HL-60 (cell line): ENCODE measurements at regions not wholly inside any gene's neighbourhood (a gene's known extent, or its start where the extent isn't known, plus 50 kb on each side); places are given as distances from the start of the nearest gene placed in this dataset.

ENCODE experiments used
- DNase-seq, 2 experiments: peaks; one replicate each; pipeline ENCODE4 v3.0.0-alpha.2; 2010 to 2020; ENCODE audit warnings: low read depth in 1 of 2, low spot score in 1 of 2
- H3K27ac ChIP-seq: fragments of 250-450 bp; sonication (Bioruptor Pico); replicated peaks from 2 replicates; pipeline ENCODE4 v1.5.1; 2020; ENCODE audit warnings: mild to moderate bottlenecking, moderate library complexity
- H3K27me3 ChIP-seq: fragments of 250-450 bp; sonication (Bioruptor Pico); 2 replicates; pipeline ENCODE4 v1.5.1; 2021; ENCODE audit warnings: mild to moderate bottlenecking, moderate library complexity; ENCODE audit not compliant: insufficient read depth, poor library complexity, severe bottlenecking
- H3K4me3 ChIP-seq: replicated peaks from 2 replicates; pipeline ENCODE4 v1.5.1; 2011; ENCODE audit warnings: mild to moderate bottlenecking, control low read depth, low read length; ENCODE audit not compliant: insufficient read depth
- GABPA ChIP-seq: IDR thresholded peaks from 2 replicates; pipeline ENCODE4 v1.6.1; 2012; ENCODE audit warnings: low read depth
- POLR2AphosphoS5 ChIP-seq: IDR thresholded peaks from 2 replicates; pipeline ENCODE4 v1.6.1; 2012; ENCODE audit warnings: low read depth
- SPI1 ChIP-seq: IDR thresholded peaks from 2 replicates; pipeline ENCODE4 v1.6.1; 2012; ENCODE audit warnings: low read depth, mild to moderate bottlenecking, borderline replicate concordance
- TF ChIP-seq, protein P1 (sequence below): IDR thresholded peaks from one replicate; pipeline ENCODE4 v1.5.1; 2011; ENCODE audit warnings: low read length, control low read depth, inconsistent platforms; ENCODE audit not compliant: insufficient read depth
- TF ChIP-seq, protein P2 (sequence below): IDR thresholded peaks from 2 replicates; pipeline ENCODE4 v1.6.1; 2012; ENCODE audit warnings: low read depth; ENCODE audit not compliant: insufficient replicate concordance

DNA sequence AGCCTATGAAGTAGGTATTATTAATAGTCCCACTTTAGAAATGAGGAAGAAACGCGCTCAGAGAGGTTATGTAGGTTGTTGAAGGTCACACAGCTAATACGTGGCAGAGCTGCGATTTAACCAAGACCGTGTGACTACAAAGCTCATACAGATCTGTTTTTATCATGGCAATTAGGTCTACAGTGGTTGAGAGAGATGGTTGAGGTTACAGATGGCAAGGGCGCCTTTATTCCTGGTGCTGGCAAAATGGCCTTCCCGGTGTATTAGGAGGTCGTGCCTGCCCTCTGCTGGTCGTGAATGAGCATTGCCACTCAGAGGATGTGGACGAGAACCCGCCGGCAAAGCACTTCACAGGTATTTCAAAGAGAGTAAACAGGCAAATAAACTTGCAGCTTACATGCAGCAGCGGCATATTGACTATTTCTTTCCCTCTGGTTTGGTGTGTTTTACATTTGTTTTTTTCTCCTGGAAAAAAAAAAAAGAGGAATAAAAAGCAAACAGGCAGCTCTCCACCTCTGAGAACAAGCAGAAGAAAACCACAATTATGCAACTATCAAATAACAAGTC lies 65.3 kb upstream of the EGFLAM start:
- Histone ChIP-seq H3K27me3 (peaks cover 2% of the 10 kb centered on the region), H3K4me3 (no peak overlapping the region), H3K27ac (no peak overlapping the region)
- DNase-seq: peak; percentile 32 to 60
- TF ChIP-seq, protein P1, sequence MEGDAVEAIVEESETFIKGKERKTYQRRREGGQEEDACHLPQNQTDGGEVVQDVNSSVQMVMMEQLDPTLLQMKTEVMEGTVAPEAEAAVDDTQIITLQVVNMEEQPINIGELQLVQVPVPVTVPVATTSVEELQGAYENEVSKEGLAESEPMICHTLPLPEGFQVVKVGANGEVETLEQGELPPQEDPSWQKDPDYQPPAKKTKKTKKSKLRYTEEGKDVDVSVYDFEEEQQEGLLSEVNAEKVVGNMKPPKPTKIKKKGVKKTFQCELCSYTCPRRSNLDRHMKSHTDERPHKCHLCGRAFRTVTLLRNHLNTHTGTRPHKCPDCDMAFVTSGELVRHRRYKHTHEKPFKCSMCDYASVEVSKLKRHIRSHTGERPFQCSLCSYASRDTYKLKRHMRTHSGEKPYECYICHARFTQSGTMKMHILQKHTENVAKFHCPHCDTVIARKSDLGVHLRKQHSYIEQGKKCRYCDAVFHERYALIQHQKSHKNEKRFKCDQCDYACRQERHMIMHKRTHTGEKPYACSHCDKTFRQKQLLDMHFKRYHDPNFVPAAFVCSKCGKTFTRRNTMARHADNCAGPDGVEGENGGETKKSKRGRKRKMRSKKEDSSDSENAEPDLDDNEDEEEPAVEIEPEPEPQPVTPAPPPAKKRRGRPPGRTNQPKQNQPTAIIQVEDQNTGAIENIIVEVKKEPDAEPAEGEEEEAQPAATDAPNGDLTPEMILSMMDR: peak; percentile 84
- TF ChIP-seq GABPA (no peak), POLR2AphosphoS5 (no peak), SPI1 (no peak)
- TF ChIP-seq, protein P2, sequence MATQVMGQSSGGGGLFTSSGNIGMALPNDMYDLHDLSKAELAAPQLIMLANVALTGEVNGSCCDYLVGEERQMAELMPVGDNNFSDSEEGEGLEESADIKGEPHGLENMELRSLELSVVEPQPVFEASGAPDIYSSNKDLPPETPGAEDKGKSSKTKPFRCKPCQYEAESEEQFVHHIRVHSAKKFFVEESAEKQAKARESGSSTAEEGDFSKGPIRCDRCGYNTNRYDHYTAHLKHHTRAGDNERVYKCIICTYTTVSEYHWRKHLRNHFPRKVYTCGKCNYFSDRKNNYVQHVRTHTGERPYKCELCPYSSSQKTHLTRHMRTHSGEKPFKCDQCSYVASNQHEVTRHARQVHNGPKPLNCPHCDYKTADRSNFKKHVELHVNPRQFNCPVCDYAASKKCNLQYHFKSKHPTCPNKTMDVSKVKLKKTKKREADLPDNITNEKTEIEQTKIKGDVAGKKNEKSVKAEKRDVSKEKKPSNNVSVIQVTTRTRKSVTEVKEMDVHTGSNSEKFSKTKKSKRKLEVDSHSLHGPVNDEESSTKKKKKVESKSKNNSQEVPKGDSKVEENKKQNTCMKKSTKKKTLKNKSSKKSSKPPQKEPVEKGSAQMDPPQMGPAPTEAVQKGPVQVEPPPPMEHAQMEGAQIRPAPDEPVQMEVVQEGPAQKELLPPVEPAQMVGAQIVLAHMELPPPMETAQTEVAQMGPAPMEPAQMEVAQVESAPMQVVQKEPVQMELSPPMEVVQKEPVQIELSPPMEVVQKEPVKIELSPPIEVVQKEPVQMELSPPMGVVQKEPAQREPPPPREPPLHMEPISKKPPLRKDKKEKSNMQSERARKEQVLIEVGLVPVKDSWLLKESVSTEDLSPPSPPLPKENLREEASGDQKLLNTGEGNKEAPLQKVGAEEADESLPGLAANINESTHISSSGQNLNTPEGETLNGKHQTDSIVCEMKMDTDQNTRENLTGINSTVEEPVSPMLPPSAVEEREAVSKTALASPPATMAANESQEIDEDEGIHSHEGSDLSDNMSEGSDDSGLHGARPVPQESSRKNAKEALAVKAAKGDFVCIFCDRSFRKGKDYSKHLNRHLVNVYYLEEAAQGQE: no peak

DNA sequence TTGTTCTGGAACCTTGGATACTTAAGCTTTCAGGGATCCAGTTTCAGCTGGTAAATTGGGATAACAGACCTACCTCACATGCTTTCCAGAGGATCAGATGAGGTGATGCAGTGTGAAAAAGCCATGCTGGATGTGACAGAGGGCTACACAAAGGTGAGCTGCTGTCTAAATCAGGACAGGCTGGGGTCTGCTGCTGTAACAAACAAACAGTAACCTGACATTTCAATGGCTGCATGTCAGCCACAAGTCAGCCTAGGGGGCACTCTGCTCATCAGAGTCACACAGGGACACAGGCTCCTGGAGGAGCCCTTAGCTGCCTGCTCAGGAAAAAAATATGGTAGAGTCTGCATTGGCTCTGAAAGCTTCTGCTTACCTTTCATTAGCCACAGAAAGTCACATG lies 66.7 kb upstream of the EGFLAM start:
- Histone ChIP-seq H3K4me3 (no peak overlapping the region), H3K27me3 (peaks cover 2% of the 10 kb centered on the region), H3K27ac (no peak overlapping the region)
- TF ChIP-seq, protein P2: no peak
- TF ChIP-seq, protein P1: no peak
- TF ChIP-seq SPI1 (no peak), POLR2AphosphoS5 (no peak), GABPA (no peak)
- DNase-seq: no peak

DNA sequence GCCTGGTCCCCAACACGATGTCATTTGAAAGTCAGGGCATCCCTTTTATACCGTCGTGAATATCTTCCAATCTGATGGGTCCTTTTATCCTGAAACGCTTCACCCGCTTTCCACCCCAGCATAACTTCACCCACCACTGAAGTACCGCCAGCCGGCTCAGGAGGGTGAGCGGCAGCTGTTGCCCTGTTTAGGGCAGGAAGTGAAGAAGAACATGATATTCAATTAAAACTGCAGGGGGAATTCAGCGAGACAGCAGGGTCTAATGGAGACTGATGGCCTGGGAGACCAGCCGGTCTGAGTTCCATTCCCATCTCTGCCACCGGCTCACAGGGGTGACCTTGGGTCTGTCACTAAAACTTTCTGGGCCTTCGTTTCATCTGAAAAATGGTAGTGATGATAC lies 68.2 kb upstream of the EGFLAM start:
- Histone ChIP-seq H3K4me3 (no peak overlapping the region), H3K27ac (no peak overlapping the region), H3K27me3 (peaks cover 2% of the 10 kb centered on the region)
- DNase-seq: no peak
- TF ChIP-seq, protein P2: no peak
- TF ChIP-seq, protein P1: no peak
